ENCODE measurements at regions not wholly inside any gene's neighbourhood (a gene's known extent, or its start where the extent isn't known, plus 50 kb on each side); places are given as distances from the start of the nearest gene placed in this dataset.

- TF ChIP-seq, protein P1, sequence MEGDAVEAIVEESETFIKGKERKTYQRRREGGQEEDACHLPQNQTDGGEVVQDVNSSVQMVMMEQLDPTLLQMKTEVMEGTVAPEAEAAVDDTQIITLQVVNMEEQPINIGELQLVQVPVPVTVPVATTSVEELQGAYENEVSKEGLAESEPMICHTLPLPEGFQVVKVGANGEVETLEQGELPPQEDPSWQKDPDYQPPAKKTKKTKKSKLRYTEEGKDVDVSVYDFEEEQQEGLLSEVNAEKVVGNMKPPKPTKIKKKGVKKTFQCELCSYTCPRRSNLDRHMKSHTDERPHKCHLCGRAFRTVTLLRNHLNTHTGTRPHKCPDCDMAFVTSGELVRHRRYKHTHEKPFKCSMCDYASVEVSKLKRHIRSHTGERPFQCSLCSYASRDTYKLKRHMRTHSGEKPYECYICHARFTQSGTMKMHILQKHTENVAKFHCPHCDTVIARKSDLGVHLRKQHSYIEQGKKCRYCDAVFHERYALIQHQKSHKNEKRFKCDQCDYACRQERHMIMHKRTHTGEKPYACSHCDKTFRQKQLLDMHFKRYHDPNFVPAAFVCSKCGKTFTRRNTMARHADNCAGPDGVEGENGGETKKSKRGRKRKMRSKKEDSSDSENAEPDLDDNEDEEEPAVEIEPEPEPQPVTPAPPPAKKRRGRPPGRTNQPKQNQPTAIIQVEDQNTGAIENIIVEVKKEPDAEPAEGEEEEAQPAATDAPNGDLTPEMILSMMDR (conservative IDR thresholded peaks at IDR 0.05; ENCODE audit: low read depth, low read length) = no peak
- DNase-seq (ENCODE audit: low read depth) = no peak
- H3K4me3 ChIP-seq (ENCODE audit: low read length) = no peak overlapping the region
Observed at GRCh38 chr7:54336800-54337199, 205.4 kb upstream of the VSTM2A start.

- no peak for DNase-seq (ENCODE audit: low read depth)
- H3K4me3 ChIP-seq (ENCODE audit: low read length) = no peak overlapping the region
- TF ChIP-seq, protein P1 (conservative IDR thresholded peaks at IDR 0.05; ENCODE audit: low read depth, low read length) = no peak
Observed at GRCh38 chr7:54337466-54337865, 204.7 kb upstream of the VSTM2A start.

- TF ChIP-seq, protein P1 (conservative IDR thresholded peaks at IDR 0.05; ENCODE audit: low read depth, low read length) = no peak
- no peak overlapping the region for H3K4me3 ChIP-seq (ENCODE audit: low read length)
- DNase-seq (ENCODE audit: low read depth) = no peak
Observed at GRCh38 chr7:54338319-54338718, 203.9 kb upstream of the VSTM2A start.

DNA sequence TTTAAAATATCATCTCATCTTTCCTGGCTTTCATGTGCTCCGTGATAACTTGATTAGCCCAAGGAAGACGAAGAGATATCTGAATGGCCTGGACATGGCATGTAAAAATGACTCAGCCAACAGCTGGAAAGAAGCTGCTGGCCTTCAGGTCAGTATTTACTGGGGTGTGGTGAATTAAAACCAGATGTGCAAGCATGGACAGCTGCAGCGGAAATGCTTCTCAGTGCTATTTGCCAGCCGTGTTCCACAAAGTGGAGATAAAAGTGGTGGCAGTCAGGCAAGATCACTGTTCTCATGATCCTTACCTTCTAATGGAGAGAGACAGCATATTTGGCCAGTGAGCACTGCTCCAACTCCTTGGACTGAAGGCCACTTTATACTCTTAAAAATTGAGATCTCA, 203.1 kb upstream of the VSTM2A start:
- no peak overlapping the region for H3K4me3 ChIP-seq (ENCODE audit: low read length)
- DNase-seq (ENCODE audit: low read depth) = no peak
- TF ChIP-seq, protein P1 (conservative IDR thresholded peaks at IDR 0.05; ENCODE audit: low read depth, low read length) = no peak

DNA sequence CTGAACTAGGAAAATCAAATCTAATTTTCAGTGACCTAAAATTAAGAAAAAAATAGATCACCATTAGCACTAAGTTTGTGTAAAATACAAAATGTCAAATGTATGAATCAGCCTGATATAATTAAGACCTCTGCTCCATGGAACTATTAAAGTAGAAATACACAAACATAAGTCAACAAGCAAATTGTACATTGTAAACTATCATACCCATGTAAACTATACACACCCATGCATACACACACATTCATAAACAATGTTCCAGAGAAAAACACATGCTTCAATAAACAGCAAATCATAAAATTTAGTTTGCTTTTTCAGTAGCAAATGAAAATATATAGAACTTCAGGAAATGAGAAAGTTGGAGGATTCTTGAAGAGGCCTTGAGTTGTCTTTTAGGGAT, 199.7 kb upstream of the VSTM2A start:
- TF ChIP-seq, protein P1 (conservative IDR thresholded peaks at IDR 0.05; ENCODE audit: low read depth, low read length) = no peak
- no peak overlapping the region for H3K4me3 ChIP-seq (ENCODE audit: low read length)
- DNase-seq (ENCODE audit: low read depth) = no peak

DNA sequence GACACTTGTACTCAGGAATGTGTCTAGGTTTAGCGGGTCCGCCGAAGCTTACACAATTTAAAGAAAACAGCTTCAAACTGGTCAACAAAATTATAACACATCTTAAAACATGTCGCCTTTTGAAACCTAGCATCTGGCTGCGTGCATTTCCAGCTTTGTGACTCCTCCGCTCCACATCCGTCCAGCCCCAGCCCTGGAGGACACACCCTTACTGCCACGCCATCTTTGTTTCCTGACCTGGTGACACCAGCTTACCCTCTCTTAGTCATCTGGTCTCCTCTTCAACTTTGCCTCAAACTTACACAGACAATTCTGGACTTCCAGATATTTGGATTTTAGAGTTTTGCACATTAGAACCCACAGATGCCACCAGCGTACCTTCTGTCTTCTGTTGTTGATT, 198.7 kb upstream of the VSTM2A start:
- H3K4me3 ChIP-seq (ENCODE audit: low read length) = no peak overlapping the region
- TF ChIP-seq, protein P1 (conservative IDR thresholded peaks at IDR 0.05; ENCODE audit: low read depth, low read length) = no peak
- DNase-seq (ENCODE audit: low read depth) = no peak

DNA sequence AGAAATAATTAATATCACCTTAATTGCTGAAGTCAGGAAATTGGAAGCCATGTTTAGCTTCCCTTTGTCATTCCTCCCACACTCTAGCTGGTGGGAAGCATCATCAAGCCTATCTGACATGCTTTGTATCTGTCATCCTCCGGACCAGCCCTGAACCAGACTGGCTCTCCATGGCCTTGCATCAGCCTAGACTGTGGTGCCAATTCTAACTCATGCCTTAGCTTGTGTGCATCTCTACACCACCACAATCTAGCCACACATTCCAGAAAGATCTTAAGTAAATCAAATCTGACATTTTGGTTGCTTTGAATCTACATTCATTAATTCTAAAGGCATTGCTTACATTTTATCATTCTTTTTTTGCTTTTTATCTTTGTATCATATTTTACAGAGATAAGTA, 196.4 kb upstream of the VSTM2A start:
- DNase-seq (ENCODE audit: low read depth) = no peak
- H3K4me3 ChIP-seq (ENCODE audit: low read length) = no peak overlapping the region
- TF ChIP-seq, protein P1 (conservative IDR thresholded peaks at IDR 0.05; ENCODE audit: low read depth, low read length) = no peak

Measured in retinal pigment epithelial cell (primary cell).